Skeletal muscle tissue (tissue), 3 donors: ENCODE measurements at regions not wholly inside any gene's neighbourhood (a gene's known extent, or its start where the extent isn't known, plus 50 kb on each side); places are given as distances from the start of the nearest gene placed in this dataset.
"Not testable (repeated sequence)": the region's sequence is repeated elsewhere in the genome, so short reads cannot be mapped to it uniquely, and the experiment has no call there.

Experiments used
- H3K27ac ChIP-seq: one replicate; pipeline ENCODE4 v1.7.0; 2013; ENCODE audit warnings: mild to moderate bottlenecking, low read depth, low read length, inconsistent platforms
- H3K27me3 ChIP-seq, 3 donors: one replicate each; pipeline ENCODE4 v1.7.0; 2013; ENCODE audit warnings: low read length in 3 of 3; ENCODE audit not compliant: control insufficient read depth in 3 of 3, insufficient read depth in 3 of 3
- H3K36me3 ChIP-seq, 3 donors: one replicate each; pipeline ENCODE4 v1.7.0; 2013; ENCODE audit warnings: low read length in 3 of 3; ENCODE audit not compliant: control insufficient read depth in 3 of 3, insufficient read depth in 3 of 3
- H3K4me1 ChIP-seq, 3 donors: one replicate each; pipeline ENCODE4 v1.7.0; 2013; ENCODE audit warnings: low read length in 3 of 3, mild to moderate bottlenecking in 3 of 3; ENCODE audit not compliant: control insufficient read depth in 3 of 3, insufficient read depth in 3 of 3
- H3K4me3 ChIP-seq, 3 donors: one replicate each; pipeline ENCODE4 v1.7.0; 2013; ENCODE audit warnings: low read length in 3 of 3
- H3K9ac ChIP-seq, 3 donors: one replicate each; pipeline ENCODE4 v1.7.0; 2013; ENCODE audit warnings: low read length in 3 of 3, mild to moderate bottlenecking in 3 of 3, moderate library complexity in 2 of 3, low read depth in 1 of 3
- H3K9me3 ChIP-seq, 3 donors: one replicate each; pipeline ENCODE4 v1.7.0; 2013; ENCODE audit warnings: low read length in 3 of 3; ENCODE audit not compliant: control insufficient read depth in 3 of 3
- donor health status: Osteomylitis.

DNA sequence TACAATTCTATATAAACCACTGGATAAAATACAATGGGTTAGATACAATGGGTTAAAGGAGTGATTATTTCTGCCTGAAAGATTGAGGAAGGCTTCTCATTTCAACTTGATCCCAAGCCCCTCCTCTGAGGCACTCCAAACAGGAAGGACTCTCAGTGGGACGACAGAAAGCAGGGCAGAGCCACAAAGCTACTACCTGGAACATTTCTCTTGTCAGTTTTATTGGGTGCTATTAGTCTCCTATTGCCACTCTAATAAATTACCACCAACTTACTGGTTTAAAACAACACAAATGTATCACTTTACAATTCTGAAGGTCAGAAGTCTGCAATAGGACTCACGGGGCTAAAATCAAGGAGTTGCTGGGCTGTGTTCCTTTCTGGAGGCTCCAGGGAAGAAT lies 146.7 kb downstream of the MREG start:
- H3K4me1 ChIP-seq, result no peaks in the 10 kb centered on the region
- no peaks in the 10 kb centered on the region for H3K36me3 ChIP-seq
- no peak overlapping the region for H3K27ac ChIP-seq

DNA sequence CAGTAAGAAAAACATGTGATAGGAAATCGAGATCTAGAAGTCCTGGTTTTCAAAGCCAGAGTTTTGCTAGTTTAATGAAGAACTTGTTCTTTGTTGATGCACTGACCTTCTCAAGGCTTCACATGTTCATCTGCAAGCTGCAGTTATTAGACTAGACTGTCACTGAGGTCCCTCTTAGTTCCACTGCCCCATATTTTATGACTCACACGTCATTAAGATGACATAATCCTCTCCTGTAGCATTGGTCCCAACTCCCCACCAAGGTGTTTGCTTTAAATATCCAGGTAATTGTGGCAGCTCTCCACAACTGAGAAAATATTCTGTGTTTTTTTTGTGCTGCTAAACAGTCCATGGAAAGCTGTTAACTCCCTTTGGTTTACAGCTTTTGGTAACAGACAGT lies 149.7 kb downstream of the MREG start:
- H3K4me3 ChIP-seq, result no peak overlapping the region
- no peak overlapping the region for H3K9ac ChIP-seq
- no peaks in the 10 kb centered on the region for H3K4me1 ChIP-seq
- H3K36me3 ChIP-seq, result no peaks in the 10 kb centered on the region
- no peaks in the 10 kb centered on the region for H3K9me3 ChIP-seq
- H3K27me3 ChIP-seq, result no peaks in the 10 kb centered on the region
- no peak overlapping the region for H3K27ac ChIP-seq

More for the DNA sequence above, 146.7 kb downstream of the MREG start:
- H3K4me3 ChIP-seq, result no peak overlapping the region
- no peak overlapping the region for H3K9ac ChIP-seq
- no peaks in the 10 kb centered on the region for H3K27me3 ChIP-seq
- H3K9me3 ChIP-seq, result no peaks in the 10 kb centered on the region

DNA sequence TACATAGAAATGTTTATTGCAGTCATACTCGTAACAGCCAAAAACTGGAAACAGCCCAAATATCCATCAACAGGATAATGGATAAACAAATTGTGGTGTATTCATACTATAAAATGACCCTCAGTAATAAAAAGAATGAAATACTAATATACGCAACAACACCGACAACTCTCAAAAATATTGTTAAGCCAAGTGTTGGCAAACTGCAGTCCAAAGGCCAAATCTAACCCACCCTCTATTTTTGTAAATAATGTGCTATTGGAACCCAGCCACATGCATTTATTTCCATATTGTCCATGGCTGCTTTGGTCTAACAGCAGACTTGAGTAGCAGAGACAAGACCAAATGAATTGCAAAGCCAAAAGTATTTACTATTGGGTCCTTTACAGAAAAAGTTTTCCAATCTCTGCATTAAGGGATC lies 151.0 kb downstream of the MREG start:
- Histone ChIP-seq H3K27ac (no peak overlapping the region), H3K9me3 (no peaks in the 10 kb centered on the region), H3K9ac (no peak overlapping the region), H3K27me3 (no peaks in the 10 kb centered on the region), H3K4me1 (no peaks in the 10 kb centered on the region), H3K36me3 (no peaks in the 10 kb centered on the region), H3K4me3 (no peak overlapping the region)

DNA sequence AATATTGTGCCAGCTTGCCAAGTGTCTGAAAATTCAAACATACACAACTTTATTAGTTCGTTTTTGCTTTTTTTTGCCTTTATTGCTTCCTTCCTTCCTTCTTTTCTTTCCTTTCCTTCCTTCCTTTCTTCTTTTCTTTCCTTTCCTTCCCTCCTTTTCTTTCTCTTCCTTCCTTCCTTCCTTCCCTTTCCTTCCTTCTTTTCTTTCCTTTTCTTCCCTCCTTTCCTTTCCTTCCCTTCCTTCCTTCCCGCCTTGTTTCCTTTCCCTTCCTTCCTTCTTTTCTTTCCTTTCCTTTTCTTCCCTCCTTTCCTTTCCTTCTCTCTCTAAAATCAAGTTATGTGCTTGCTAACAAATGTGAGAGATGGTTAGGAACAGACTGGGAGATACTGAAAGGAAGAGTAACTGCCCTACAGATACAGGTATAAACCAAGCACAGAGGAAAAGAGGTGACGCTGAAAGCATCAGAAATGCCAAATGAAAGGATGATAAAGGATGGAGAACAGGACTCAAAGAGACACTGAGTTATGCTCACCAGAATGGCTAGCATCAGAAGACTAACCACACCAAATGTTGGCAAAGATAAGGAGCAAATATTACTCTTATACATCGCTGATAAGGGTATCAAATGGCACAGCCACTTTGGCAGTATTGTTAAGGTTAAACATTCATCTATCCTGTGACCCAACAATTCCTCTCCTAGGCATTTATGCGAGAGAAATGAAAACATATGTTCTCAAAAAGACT lies 151.6 kb downstream of the MREG start:
- H3K36me3 ChIP-seq, result no peaks in the 10 kb centered on the region
- no peaks in the 10 kb centered on the region for H3K9me3 ChIP-seq
- H3K4me3 ChIP-seq, result no peak overlapping the region
- no peaks in the 10 kb centered on the region for H3K27me3 ChIP-seq
- H3K4me1 ChIP-seq, result no peaks in the 10 kb centered on the region
- no peak overlapping the region for H3K27ac ChIP-seq
- H3K9ac ChIP-seq, result no peak overlapping the region

DNA sequence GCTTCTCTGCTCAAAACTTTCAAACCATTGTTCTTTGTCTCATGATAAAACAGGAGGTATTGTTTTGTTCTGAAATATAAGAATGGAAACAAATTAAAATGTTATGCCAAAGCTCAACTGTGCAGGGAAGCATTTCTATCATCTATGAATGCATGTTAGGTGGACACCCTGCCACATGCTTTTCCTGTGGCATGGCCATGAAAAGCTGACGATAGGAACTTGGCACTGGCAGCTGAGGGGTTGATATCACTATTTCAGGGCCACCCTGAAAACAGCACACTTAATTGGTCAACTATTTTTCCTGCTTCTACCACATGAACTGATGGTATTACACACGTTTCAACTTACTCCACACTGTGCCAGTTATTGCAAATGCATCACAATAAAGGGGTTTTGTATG lies 157.3 kb downstream of the MREG start:
- Histone ChIP-seq H3K9me3 (no peaks in the 10 kb centered on the region), H3K36me3 (no peaks in the 10 kb centered on the region), H3K4me3 (no peak overlapping the region), H3K27ac (no peak overlapping the region), H3K27me3 (no peaks in the 10 kb centered on the region), H3K9ac (no peak overlapping the region), H3K4me1 (no peaks in the 10 kb centered on the region)

DNA sequence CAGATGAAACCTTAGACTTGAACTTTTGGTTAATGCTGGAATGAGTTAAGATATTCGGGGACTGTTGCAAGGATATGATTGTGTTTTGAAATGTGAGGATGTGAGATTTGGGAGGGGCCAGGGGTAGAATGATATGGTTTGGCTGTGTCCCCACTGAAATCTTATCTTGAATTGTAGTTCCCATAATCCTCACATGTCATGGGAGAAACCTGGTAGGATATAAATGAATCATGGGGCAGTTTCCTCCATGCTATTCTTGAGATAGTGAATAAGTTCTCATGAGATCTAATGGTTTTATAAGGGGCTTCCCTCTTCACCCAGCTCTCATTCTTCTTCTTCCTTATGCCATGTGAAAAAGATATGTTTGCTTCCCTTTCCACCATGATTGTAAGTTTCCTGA lies 158.0 kb downstream of the MREG start:
- H3K27ac ChIP-seq, H3K4me3 ChIP-seq, H3K4me1 ChIP-seq, H3K9ac ChIP-seq, H3K36me3 ChIP-seq, H3K27me3 ChIP-seq, H3K9me3 ChIP-seq: not testable (repeated sequence)

DNA sequence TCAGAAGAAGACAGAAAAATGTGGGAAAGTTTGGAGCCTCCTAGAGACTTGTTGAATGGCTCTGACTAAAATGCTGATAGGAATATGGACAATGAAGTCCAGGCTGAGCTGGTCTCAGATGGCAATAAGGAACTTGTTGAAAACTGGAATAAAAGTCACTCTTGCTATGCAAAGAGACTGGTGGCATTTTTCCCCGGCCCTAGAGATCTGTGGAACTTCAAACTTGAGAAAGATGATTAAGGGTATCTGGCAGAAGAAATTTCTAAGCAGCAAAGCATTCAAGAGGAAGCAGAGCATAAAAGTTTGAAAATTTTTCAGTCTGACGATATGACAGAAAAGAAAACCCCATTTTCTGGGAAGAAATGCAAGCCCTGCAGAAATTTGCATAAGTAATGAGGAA lies 159.3 kb downstream of the MREG start:
- Histone ChIP-seq H3K9ac (no peak overlapping the region), H3K4me3 (no peak overlapping the region), H3K27me3 (no peaks in the 10 kb centered on the region), H3K36me3 (no peaks in the 10 kb centered on the region), H3K27ac (no peak overlapping the region), H3K4me1 (no peaks in the 10 kb centered on the region), H3K9me3 (no peaks in the 10 kb centered on the region)

DNA sequence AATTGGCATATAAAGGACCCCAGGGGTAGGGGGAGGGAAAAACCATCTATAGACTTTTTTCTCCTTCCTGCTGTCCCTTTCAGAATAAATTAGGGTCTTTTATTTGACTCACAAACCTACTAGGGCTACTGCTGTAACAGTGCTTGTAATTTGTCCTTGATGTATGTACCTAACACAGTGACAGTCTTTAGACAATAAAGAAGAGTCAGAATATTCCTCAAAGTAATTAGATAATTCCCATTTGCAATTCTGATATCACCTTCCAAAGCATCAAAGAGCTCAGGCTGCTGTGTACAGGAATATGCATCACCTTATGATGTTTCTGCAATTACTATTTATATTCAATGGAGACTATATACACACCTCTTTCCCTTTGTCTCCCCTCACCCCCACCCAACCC lies 161.7 kb downstream of the MREG start:
- no peak overlapping the region for H3K4me3 ChIP-seq
- no peak overlapping the region for H3K27ac ChIP-seq
- H3K4me1 ChIP-seq, result no peaks in the 10 kb centered on the region
- H3K27me3 ChIP-seq, result no peaks in the 10 kb centered on the region
- no peaks in the 10 kb centered on the region for H3K9me3 ChIP-seq
- H3K9ac ChIP-seq, result no peak overlapping the region
- H3K36me3 ChIP-seq, result no peaks in the 10 kb centered on the region

DNA sequence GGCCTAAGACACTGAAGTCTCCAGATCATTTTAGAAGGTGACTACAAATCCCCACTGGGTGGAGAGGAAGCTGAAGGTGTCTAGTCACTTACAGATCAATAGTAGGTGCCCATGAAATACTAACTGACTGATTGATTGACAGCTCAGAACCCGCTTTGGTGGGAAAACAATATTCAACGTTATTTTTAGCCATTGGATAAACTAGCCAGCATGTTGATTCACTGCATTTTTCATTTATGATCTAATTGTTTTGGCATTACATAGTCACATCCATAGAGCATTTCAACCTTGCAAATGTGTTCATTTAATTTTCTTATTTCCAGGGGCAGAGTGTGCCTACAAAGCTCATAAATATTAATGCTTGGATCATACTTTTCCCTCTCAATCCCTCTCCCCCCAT lies 162.3 kb downstream of the MREG start:
- Histone ChIP-seq H3K9me3 (no peaks in the 10 kb centered on the region), H3K4me3 (no peak overlapping the region), H3K36me3 (no peaks in the 10 kb centered on the region), H3K27me3 (no peaks in the 10 kb centered on the region), H3K9ac (no peak overlapping the region), H3K27ac (no peak overlapping the region), H3K4me1 (no peaks in the 10 kb centered on the region)

DNA sequence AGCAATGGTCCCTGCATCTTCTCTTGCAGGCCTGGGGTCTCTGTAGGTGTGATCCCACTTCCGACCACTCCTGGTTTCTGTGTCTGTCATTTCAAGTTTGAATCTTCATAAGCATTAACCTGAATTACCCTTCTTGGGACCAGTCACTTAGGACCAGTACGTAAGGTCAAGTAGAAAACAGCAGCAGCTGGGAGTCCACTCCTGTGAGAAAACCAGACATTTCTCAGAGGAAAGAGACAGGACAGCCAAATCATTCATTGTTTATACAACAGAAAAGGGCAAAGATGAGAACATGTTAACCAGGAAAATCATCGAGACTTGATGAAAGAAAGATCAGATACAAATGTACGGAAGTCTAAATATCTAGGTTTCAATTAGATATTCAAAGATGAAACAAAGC lies 163.0 kb downstream of the MREG start:
- H3K27me3 ChIP-seq, result no peaks in the 10 kb centered on the region
- H3K27ac ChIP-seq, result no peak overlapping the region
- no peak overlapping the region for H3K4me3 ChIP-seq
- H3K9ac ChIP-seq, result no peak overlapping the region
- no peaks in the 10 kb centered on the region for H3K4me1 ChIP-seq
- no peaks in the 10 kb centered on the region for H3K9me3 ChIP-seq
- H3K36me3 ChIP-seq, result no peaks in the 10 kb centered on the region
